ENCODE measurements at regions not wholly inside any gene's neighbourhood (a gene's known extent, or its start where the extent isn't known, plus 50 kb on each side); places are given as distances from the start of the nearest gene placed in this dataset.
"Not testable (repeated sequence)": the region's sequence is repeated elsewhere in the genome, so short reads cannot be mapped to it uniquely, and the experiment has no call there.

DNA sequence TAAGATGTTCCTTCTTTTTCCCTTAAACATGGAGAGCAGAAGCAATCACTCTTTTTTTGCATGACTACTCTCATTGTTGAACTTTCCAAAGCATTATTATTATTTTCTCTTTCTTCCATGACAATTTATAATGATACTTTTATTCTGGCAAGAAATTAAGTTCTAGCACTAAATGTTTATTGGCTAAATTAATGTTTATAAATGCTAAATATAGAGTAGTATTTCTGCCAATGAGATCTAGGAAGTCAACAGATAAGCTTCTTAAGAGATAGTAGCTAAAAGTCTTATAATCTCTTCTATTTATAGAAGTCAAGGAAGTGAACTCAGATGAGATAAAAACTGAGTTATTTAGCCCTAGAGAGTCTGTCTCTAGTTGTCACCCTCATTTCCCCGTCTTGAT is 920.1 kb downstream of the KCNJ2 start:
- DNase-seq (ENCODE audit: low spot score), result no peak

DNA sequence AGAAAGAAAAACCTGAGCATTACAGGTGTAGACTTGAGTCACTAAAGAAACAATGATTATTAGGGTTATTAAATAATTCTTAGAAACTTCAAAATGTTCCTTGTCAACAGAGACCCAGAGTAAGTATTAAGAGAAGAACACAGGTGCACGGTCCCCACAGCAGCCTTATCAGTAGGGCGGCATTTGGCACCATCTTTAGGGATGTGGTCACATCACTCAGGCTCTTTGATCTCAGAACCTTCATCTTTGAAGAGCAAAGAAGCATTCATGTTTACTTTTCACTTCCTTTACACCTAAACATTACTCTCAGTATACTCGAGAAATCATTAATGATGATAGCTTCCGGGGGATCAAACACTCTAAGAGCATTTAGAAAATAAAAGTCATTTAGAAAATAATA is 928.7 kb downstream of the KCNJ2 start:
- no peak for DNase-seq (ENCODE audit: low spot score)

DNA sequence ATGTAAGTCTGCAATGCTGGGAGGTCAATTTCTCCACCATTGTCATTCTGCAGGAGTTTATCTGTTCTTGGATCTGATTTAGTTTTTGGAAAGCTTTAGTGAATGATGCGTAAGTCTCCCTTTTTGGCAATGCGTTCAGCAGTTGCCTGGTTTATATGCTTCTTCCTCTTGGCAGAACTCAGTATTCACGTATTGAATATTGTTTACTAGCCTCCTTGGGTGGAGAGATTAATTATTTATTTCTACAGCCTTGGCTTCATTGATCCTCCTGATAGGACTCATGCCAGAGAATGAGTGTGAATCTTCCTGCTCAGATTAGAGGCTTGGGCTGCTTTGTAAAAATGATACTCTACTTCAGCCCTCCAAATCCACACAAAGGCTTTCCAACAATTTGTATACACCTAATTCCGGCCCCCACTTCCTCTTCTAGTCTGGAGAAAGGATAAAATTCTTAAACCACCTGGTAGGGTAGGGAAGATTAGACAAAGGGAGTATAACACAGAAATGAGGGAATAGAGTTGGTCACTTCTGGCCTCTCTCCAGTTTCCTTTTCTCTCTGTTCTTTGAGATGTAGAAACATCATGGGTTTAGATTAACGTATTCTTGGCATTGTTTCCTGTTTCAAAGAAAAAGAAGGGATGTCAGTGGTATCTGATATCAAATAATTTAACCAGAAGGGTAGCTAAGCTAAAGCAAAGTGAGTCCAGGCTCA is 929.8 kb downstream of the KCNJ2 start:
- DNase-seq (ENCODE audit: low spot score), result no peak

DNA sequence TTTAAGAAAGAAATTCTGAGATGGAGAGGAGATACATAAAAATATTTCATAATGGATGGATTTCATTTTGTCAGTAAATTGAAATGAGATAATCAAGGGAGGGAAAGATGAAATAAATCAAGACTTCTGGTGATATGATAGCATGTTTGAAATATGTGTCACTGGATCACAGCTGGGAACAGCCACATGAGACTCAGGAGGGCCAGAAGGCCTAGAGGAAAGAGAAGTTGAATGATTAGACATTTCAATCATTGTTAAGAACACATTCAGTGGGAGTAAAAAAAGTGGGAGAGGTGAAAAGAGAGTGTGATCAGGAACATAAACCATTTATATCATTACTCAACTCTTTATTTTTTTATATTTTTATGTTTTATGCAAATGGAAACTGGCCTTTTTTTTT is 933.4 kb downstream of the KCNJ2 start:
- no peak for DNase-seq (ENCODE audit: low spot score)

DNA sequence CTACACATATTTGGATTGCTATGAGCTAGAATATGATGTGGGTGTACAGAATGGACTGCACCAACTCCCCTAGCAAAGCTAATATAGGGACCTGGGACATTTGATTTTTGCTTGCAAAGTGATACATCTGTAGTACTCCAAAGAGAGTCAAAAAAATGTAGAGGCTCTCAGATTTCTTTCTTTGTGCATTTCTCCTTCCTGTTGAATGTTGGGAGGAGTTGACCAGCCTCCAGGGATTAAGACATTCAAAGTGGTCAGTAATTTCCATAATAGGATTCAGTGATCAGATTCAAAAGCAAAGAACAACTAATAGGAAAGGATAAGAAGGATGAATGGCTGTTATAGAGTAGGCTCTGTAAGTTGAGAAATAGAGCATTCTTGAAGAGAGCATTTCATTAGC is 934.9 kb downstream of the KCNJ2 start:
- DNase-seq (ENCODE audit: low spot score), result no peak

DNA sequence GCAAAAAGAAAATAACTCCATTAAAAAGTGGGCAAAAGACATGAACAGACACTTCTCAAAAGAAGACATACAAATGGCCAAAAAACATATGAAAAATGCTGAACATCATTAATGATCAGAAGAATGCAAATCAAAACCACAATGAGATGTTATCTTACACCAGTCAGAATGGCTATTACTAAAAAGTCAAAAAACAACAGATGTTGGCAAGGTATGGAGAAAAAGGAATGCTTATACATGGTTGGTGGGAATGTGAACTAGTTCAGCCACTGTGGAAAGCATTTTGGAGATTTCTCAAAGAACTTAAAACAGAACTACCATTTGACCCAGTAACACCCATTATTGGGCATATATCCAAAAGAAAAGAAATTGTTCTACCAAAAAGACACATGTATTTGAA is 936.7 kb downstream of the KCNJ2 start:
- DNase-seq (ENCODE audit: low spot score), result not testable (repeated sequence)

DNA sequence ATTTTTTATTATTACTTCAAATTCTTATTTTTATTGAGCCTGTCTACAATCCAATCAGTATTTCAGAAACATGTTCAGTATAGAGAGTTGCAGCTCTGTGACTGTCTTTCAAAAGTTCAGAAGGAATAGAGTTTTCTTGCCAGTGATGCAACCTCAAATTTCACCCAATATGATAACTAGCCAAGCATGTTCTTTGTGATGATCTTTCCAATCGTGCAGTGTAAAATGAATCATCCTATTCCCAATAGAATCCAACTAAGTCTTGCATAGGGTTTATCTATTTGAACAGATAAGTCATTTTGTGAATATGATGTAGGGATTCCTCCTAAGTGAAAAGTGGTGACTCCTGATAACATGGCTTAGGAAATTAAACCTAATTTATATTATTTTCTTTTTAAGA is 937.8 kb downstream of the KCNJ2 start:
- no peak for DNase-seq (ENCODE audit: low spot score)

DNA sequence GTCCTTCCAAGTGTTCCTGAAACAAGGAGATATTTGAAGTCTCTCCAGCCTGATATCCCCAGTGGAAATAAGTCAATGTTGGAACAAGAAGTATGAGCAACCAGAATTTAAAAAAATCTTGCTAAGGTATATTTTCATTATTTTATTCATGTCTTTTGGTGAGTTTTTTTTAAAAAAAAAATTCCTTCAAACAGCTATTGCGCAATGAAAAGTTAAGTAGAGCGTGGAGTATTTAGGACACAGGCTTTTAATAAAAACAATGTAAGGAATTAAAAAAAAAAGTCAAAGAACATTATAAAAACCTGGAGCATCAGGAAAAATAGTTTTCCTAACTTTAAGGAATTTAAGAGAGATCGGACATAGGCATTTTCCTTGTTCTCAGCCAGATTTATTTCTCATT is 940.4 kb downstream of the KCNJ2 start:
- DNase-seq (ENCODE audit: low spot score), result no peak

DNA sequence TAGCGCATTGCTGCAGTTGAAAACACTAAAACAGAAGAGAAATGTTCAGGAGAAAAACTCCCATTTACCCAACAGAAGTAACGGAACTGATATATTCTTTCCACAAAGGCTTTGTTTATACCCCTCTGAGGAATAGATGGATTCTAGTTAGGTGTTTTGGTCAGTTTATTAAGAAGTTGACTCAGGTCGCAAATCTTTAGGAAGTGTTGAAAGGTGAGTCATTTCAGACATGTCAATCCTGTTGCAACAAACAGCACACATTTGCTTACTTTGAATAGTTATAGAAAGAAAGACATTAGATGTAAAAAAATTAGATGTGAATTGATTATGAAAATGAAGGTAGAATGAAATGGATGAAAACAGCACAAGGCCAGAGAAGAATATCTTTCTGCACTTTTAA is 941.0 kb downstream of the KCNJ2 start:
- no peak for DNase-seq (ENCODE audit: low spot score)

DNA sequence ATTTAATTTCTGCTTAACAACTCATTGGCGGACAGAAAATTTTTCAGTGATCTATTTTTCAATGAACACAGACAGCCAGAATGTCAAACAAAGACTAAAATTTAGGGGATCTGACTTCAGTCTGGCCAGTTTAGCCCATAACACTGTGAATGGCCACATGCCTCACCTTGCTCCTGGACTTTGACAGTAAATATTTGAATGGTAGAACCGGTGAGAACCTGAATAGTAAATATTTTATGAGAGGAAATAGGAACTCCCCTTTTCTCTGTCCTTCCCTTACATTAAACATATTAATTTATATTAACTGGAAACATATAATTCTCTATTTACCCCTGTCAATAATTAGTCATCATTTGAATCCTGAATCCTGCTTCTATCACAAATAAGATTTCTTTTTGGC is 942.1 kb downstream of the KCNJ2 start:
- no peak for DNase-seq (ENCODE audit: low spot score)

DNA sequence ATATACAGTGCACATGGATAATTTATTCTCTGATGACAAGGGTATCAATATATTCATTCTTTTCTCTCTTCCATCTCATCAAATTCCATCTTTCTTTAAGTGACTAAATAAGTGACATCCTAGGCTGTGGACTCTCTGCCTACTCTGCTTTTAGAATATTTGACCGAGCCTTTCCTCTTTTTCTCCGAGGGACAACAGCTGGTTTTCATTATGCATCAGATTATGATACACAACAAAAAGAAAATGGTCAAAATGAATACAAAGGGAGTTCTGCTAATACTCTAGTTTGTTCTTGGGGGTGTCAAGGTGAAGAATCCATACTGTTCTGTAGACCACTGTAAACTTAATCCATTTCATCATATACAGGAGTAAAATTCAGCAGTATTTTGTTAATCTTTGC is 942.6 kb downstream of the KCNJ2 start:
- DNase-seq (ENCODE audit: low spot score), result no peak

DNA sequence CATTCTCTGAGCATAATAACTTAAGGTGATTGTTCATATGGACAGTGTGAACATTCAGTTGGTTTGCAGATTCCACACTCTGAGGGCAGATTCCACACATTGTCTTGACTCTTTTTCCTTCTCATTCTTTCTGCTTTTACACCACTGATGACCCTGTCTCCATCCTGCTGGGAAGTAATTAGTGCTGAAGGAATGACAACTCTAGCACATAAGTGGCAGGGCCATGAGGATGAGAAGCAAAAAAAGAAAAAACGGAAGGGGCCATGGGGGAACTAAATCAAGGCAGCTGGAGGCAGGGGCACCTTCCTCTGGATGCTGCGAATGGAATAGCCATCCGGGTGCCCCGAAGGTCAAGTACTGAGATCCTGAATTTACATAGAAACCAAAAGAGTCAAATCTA is 944.0 kb downstream of the KCNJ2 start:
- no peak for DNase-seq (ENCODE audit: low spot score)

DNA sequence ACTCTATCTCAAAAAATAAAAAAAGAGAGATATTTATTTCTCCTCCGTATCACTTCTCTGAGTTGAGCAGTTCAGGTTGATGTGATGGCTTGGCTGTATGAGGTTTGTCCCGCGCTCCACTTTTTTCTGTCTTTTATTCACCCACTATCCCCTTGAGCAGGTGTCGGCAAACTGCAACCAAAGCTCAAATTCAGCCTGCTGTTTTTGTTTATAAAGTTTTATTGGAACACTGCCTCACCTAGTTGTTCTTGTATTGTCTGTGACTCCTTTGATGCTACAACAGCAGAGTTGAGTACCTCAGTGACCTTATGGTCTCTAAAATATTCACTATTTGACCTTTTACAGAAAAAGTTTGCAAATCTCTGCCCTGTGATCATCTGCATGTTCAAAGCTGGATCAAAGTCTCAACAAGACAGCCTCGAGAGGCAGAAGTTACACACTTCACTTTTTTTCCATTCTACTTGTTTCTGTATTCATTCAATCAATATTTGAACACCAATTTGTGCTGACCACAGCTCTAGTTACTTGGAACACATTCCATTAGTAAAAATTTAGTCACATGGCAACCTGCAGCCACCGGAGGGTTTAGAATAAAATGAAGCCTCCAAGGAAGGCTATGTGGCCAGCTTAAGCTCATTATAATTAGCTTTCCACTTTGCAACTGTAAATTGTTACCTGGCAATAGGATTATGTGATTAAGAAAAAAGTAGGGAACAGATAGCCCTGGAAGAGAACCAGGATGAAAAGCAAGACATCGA is 945.8 kb downstream of the KCNJ2 start:
- no peak for DNase-seq (ENCODE audit: low spot score)

DNA sequence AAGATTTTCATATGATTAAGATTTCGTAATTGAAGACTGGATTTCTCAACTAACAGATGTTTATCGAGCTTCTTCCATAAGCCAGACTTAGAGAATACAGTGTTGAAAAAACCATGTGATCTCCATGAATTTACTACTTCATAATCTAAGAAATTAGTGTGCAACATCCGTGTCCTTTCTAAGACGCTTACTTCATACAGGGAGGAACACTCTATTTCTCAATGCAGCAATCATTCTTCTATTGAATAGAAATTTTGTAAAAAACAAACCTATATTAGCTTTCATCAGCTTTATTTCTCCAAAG is 946.3 kb downstream of the KCNJ2 start:
- DNase-seq (ENCODE audit: low spot score), result no peak

DNA sequence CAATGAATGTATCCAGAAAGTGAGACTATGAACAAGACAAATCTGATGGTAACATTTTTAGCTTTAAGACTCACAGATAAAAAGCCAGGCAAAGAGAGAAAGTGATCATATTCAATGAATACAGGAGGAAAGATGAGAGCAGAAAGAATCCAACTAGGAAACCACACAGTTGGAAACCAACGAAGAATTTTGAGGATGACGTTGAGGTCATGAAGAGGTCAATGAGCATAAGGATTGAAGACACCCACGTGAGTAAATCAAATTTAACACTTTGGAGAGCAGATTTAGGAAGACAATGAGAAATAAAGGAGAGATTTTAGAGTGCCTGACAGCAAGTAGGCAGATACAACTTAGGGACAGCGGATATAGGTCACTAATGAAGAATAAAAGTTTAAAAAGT is 948.1 kb downstream of the KCNJ2 start:
- DNase-seq (ENCODE audit: low spot score), result no peak

DNA sequence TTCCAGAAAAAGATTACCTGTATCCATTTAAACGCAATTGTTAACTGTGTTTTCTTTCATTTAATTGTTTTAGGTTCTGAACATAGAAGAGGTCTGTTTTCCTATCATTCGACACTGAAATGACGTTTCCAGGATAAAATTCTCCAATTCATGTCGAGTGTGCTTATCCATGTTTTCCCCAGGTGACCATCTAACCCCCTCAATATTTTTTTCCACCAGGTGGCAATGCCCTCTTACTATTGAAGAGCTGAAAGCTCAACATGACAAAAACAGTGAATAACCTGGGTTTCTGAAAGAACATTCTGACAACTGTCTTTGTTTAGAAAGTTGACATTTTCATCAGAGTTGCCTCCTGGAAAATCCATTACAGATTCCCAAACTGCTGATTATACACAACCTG is 948.7 kb downstream of the KCNJ2 start:
- peak; percentile 39 for DNase-seq (ENCODE audit: low spot score)

DNA sequence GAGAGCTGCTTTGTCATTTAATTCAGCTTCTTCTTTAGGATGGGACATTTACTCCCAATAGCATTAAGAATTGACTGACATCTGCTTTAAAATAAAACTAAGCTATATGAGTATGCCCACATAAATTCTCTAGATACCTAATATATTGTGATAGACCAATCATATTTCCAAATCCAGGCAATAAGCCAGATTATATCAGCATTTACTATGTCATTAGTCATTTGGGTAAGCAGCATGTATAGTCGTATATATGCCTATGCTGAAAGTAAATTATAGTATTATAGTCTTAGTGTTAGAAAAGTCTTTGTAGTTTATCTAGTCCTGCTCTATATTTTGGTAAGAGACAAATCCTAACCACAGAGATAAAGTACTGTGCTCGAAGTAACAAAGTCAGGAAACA is 958.1 kb downstream of the KCNJ2 start:
- DNase-seq (ENCODE audit: low spot score), result no peak

DNA sequence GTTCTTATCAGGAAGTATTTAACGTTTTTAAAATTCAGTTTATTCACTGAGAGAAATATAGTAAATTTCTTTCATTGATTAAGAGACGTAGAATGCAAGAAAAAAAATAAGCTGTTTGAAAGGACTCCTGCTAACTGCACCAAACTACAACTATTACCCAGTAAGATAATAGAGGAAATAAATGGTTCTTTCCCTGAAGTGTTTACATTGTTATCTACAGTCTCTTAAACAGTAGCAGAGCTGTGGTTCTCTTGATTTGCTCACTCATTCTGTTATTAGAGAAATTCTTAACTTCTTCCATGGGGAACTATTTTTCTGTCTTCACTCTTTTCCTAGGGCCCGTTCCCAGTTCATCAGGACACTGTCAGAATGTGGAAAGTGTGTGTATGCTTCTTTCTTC is 973.0 kb downstream of the KCNJ2 start:
- no peak for DNase-seq (ENCODE audit: low spot score)

DNA sequence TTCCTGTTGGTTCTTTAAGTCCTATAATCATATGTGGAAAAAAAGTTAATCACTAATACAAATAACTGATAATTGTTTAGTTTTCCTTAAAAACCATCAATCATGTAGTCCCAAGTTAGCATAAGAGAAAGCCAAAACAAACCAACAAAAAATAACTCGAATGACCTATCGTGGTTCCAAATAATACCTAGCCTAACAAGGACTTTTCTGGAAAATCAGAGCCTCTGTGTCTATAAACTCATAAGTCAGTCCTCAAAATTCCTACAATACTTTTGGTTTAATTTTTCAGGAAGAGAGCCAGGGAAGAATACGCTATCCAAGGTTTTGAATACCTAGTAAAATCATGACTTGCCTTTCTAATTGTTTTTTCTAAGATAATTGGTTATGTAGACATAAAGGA is 975.3 kb upstream of the SOX9 start:
- DNase-seq (ENCODE audit: low spot score), result no peak

DNA sequence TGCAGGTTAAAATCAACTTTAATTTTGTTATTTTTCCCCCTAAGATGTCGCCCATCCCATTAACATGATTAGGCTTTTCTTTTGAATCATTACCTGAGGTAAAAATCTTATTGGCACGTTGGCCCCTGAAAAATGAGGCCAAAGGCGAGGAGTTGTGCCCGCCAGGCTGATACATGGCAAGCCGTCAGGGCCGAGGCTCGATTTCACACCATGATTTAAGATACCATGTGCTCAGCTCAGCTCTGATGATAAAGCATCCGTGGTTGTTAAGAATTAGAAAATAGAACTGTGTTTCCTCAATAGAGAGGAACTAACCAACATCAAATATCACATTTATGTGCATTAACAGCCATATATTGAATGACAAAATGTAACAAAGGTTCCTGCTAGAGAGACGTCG is 972.9 kb upstream of the SOX9 start:
- DNase-seq (ENCODE audit: low spot score), result no peak

DNA sequence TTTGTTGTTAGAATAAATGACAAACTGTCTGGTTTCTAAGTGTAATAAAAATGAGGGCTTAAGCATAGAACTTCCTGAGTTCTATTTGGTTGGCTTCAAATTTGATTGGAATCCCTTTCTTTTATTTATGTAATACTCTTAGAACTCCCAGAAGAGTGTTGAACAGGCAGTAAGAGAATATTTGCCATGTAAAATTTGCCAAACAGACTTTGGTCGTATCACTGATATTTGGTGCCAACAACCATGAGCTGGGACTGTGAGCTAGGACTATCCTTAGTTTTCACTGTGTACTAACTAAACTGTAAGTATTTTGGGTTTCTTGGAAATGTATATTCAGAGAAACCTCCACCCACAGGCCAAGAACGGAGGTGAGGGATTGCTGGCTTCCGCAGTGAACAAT is 971.2 kb upstream of the SOX9 start:
- no peak for DNase-seq (ENCODE audit: low spot score)

DNA sequence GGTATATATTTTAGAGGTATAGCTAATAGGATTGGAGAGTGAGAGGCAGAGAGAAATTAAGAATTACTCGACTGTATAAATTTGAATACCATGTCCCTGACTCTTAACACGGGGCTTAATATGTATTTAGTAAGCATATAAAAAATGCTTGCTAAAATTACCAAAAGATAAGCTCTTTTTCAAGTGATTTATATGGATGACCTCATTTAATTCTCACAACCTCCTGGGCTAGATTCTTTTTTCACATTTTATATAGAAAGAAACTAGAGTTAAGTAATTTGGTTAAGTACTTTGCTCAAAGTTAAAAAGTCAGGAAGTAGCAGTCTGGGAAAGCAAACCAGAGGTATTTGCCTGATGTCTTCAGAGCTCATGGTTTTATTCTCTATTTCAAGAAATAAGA is 963.5 kb upstream of the SOX9 start:
- no peak for DNase-seq (ENCODE audit: low spot score)

DNA sequence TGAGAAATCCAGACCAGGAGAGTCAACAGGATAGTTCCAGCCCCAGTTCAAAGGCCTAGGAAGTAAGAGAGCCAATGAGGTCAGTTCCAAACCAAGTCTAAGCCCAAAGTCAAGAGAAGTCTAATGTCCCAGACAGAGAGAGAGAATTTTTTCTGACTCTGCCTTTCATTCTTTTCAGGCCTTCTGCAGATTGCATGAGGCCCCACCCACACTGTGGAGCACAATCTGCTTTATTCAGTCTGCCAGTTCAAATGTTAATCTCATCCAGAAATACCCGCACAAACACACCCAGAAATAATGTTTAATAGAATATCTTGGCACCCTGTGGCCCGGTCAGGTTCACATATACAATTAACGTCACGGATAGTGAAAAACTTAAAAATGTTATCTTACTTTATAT is 962.4 kb upstream of the SOX9 start:
- DNase-seq (ENCODE audit: low spot score), result no peak

DNA sequence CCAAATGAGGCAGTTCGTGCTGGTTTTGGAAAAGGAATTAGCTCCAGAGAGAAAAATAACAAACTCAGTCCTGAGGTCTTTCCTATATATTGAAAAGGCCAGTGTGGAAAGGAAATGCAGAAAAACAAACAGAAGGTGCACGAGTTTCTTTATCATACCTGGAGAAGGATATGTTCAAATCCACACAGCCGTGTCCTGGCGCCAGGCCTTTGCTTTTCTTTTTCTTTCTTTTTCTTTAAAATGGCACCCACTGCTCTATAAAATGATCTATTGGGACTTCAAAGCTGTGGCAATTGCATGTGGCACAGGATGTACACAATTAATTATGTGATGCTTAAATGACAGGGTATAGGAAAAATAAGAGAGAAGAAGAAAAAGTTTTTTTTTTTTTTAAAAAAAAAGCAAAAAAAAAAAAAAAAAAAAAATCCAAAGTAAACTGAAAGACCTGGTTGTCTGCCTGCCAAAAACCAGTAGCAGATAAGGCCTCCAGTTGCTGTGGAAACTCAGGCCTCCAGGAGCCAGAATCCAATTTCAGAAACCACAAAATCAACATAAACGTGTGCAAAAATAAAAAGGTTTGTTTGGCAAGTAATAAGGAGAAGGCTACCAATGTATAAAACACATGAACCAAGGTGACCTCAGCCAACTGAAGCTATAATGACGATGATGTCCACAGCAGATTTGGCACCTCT is 957.6 kb upstream of the SOX9 start:
- DNase-seq (ENCODE audit: low spot score), result no peak
